ENCODE measurements at regions not wholly inside any gene's neighbourhood (a gene's known extent, or its start where the extent isn't known, plus 50 kb on each side); places are given as distances from the start of the nearest gene placed in this dataset.

DNA sequence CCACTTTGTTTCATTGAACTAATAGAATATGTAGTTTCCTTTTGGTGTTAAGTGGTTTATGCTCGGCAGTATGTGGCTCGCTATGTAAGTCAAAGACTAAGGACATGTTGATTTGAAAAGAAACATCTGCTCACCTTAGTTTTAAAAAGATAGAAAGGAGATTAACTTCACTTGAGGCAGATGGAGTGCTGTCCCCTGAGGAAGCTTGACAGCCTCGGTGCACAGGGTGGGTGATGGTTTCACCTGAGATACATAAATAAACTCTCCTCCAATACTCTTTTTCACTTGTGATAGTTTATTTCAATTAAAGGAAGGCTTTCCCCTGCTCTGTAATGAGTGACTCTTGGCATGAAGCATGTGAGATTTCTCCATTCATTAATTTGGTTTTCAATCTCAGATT, 70.8 kb upstream of the FMN2 start (continued):
- TF ChIP-seq, protein P1, sequence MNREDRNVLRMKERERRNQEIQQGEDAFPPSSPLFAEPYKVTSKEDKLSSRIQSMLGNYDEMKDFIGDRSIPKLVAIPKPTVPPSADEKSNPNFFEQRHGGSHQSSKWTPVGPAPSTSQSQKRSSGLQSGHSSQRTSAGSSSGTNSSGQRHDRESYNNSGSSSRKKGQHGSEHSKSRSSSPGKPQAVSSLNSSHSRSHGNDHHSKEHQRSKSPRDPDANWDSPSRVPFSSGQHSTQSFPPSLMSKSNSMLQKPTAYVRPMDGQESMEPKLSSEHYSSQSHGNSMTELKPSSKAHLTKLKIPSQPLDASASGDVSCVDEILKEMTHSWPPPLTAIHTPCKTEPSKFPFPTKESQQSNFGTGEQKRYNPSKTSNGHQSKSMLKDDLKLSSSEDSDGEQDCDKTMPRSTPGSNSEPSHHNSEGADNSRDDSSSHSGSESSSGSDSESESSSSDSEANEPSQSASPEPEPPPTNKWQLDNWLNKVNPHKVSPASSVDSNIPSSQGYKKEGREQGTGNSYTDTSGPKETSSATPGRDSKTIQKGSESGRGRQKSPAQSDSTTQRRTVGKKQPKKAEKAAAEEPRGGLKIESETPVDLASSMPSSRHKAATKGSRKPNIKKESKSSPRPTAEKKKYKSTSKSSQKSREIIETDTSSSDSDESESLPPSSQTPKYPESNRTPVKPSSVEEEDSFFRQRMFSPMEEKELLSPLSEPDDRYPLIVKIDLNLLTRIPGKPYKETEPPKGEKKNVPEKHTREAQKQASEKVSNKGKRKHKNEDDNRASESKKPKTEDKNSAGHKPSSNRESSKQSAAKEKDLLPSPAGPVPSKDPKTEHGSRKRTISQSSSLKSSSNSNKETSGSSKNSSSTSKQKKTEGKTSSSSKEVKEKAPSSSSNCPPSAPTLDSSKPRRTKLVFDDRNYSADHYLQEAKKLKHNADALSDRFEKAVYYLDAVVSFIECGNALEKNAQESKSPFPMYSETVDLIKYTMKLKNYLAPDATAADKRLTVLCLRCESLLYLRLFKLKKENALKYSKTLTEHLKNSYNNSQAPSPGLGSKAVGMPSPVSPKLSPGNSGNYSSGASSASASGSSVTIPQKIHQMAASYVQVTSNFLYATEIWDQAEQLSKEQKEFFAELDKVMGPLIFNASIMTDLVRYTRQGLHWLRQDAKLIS (CRISPR knock-in tag; IDR thresholded peaks at IDR 0.05; ENCODE audit: borderline replicate concordance): no peak
- no peak for TF ChIP-seq NFE2L1 (CRISPR knock-in tag; IDR thresholded peaks at IDR 0.05)
- no peak for TF ChIP-seq ZNF317 (CRISPR knock-in tag; IDR thresholded peaks at IDR 0.05; ENCODE audit: borderline replicate concordance, low read depth)
- TF ChIP-seq GRHL2 (CRISPR knock-in tag; IDR thresholded peaks at IDR 0.05; ENCODE audit: insufficient replicate concordance, severe bottlenecking): no peak
- TF ChIP-seq, protein P2, sequence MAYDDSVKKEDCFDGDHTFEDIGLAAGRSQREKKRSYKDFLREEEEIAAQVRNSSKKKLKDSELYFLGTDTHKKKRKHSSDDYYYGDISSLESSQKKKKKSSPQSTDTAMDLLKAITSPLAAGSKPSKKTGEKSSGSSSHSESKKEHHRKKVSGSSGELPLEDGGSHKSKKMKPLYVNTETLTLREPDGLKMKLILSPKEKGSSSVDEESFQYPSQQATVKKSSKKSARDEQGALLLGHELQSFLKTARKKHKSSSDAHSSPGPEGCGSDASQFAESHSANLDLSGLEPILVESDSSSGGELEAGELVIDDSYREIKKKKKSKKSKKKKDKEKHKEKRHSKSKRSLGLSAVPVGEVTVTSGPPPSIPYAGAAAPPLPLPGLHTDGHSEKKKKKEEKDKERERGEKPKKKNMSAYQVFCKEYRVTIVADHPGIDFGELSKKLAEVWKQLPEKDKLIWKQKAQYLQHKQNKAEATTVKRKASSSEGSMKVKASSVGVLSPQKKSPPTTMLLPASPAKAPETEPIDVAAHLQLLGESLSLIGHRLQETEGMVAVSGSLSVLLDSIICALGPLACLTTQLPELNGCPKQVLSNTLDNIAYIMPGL (CRISPR knock-in tag; IDR thresholded peaks at IDR 0.05): no peak
- TF ChIP-seq NFYB (CRISPR knock-in tag; conservative IDR thresholded peaks at IDR 0.05; ENCODE audit: low read depth): no peak
- no peak for TF ChIP-seq FOXK1 (CRISPR knock-in tag; IDR thresholded peaks at IDR 0.05)
- TF ChIP-seq TEAD1 (CRISPR knock-in tag; IDR thresholded peaks at IDR 0.05): no peak

DNA sequence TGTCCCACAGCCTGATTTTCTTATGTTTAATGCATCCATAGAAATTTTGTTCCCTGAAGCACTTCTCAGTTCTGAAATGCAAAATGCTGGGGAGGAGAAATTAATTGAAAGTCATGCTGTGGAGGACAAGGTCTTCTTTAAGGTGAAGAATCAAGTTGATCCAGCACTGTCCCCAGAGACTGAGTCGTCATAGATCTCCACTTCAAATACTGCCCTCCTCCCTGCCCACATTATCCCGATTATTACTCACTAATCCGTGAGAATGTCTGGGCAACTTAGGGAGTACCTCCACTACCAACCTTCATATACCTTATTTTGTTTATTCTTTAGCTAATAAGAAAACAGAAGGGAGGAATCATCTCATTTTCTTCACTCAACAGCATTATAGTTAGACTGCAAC, 70.0 kb upstream of the FMN2 start:
- POLR2A ChIA-PET: no interaction called here
- CTCF ChIA-PET: interaction anchor here (0.6 kb wide), 1 partner anchor 18 kb away, joined by 4 read pairs; no protein-coding TSS in a partner anchor
- Mint-ChIP-seq H3K36me3 (peaks cover 3% of the 10 kb centered on the region; the same call in 1 of the 2 replicates), H3K4me3 (no peak overlapping the region), H3K9me3 (peaks cover 24% of the 10 kb centered on the region), H3K4me1 (no peaks in the 10 kb centered on the region), H3K27ac (no peak overlapping the region), H3K27me3 (ENCODE audit: low read depth) (no peaks in the 10 kb centered on the region)
- DNase-seq (ENCODE audit: low spot score) (no peak), ATAC-seq (no peak)
- TF ChIP-seq SOX15 (CRISPR knock-in tag; IDR thresholded peaks at IDR 0.05) (no peak), TEAD4 (CRISPR knock-in tag; IDR thresholded peaks at IDR 0.05) (no peak), HMGA2 (CRISPR knock-in tag; IDR thresholded peaks at IDR 0.05) (no peak), IRF2 (CRISPR knock-in tag; IDR thresholded peaks at IDR 0.05; ENCODE audit: borderline replicate concordance, low read depth) (no peak)
- TF ChIP-seq, protein P3, sequence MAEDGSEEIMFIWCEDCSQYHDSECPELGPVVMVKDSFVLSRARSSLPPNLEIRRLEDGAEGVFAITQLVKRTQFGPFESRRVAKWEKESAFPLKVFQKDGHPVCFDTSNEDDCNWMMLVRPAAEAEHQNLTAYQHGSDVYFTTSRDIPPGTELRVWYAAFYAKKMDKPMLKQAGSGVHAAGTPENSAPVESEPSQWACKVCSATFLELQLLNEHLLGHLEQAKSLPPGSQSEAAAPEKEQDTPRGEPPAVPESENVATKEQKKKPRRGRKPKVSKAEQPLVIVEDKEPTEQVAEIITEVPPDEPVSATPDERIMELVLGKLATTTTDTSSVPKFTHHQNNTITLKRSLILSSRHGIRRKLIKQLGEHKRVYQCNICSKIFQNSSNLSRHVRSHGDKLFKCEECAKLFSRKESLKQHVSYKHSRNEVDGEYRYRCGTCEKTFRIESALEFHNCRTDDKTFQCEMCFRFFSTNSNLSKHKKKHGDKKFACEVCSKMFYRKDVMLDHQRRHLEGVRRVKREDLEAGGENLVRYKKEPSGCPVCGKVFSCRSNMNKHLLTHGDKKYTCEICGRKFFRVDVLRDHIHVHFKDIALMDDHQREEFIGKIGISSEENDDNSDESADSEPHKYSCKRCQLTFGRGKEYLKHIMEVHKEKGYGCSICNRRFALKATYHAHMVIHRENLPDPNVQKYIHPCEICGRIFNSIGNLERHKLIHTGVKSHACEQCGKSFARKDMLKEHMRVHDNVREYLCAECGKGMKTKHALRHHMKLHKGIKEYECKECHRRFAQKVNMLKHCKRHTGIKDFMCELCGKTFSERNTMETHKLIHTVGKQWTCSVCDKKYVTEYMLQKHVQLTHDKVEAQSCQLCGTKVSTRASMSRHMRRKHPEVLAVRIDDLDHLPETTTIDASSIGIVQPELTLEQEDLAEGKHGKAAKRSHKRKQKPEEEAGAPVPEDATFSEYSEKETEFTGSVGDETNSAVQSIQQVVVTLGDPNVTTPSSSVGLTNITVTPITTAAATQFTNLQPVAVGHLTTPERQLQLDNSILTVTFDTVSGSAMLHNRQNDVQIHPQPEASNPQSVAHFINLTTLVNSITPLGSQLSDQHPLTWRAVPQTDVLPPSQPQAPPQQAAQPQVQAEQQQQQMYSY (CRISPR knock-in tag; IDR thresholded peaks at IDR 0.05): no peak

DNA sequence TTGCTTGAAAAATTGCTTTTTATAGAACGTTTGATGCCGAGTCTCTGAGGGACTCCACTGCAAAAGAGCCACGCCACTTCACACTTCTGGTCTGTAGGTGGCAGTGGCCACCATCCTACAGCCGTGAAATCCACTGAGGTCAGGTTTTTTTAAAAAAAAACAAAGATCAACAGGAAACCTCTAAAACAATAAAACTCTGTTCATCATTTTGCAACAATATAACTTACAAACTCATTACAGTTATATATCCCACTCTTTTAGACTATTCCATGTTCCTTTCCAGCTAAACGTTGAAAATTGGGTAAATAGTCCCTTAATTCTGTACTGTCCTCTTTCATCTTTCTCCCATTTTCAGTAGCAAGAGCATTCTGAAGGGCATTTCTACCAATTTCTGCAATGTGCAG, 64.6 kb upstream of the FMN2 start:
- no peaks in the 10 kb centered on the region for H3K27me3 Mint-ChIP-seq (ENCODE audit: low read depth)
- no peak for TF ChIP-seq IRF2 (CRISPR knock-in tag; IDR thresholded peaks at IDR 0.05; ENCODE audit: borderline replicate concordance, low read depth)
- TF ChIP-seq, protein P4, sequence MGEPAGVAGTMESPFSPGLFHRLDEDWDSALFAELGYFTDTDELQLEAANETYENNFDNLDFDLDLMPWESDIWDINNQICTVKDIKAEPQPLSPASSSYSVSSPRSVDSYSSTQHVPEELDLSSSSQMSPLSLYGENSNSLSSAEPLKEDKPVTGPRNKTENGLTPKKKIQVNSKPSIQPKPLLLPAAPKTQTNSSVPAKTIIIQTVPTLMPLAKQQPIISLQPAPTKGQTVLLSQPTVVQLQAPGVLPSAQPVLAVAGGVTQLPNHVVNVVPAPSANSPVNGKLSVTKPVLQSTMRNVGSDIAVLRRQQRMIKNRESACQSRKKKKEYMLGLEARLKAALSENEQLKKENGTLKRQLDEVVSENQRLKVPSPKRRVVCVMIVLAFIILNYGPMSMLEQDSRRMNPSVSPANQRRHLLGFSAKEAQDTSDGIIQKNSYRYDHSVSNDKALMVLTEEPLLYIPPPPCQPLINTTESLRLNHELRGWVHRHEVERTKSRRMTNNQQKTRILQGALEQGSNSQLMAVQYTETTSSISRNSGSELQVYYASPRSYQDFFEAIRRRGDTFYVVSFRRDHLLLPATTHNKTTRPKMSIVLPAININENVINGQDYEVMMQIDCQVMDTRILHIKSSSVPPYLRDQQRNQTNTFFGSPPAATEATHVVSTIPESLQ (CRISPR knock-in tag; IDR thresholded peaks at IDR 0.05): no peak
- TF ChIP-seq, protein P5, sequence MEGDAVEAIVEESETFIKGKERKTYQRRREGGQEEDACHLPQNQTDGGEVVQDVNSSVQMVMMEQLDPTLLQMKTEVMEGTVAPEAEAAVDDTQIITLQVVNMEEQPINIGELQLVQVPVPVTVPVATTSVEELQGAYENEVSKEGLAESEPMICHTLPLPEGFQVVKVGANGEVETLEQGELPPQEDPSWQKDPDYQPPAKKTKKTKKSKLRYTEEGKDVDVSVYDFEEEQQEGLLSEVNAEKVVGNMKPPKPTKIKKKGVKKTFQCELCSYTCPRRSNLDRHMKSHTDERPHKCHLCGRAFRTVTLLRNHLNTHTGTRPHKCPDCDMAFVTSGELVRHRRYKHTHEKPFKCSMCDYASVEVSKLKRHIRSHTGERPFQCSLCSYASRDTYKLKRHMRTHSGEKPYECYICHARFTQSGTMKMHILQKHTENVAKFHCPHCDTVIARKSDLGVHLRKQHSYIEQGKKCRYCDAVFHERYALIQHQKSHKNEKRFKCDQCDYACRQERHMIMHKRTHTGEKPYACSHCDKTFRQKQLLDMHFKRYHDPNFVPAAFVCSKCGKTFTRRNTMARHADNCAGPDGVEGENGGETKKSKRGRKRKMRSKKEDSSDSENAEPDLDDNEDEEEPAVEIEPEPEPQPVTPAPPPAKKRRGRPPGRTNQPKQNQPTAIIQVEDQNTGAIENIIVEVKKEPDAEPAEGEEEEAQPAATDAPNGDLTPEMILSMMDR (IDR thresholded peaks at IDR 0.05): peak; percentile 79
- DNase-seq (ENCODE audit: low spot score) (peak; percentile 52), ATAC-seq (peak; percentile 86)
- CTCF ChIA-PET: interaction anchor here (1.0 to 1.2 kb wide), 2 partner anchors 142 to 162 kb away, joined by 3 to 9 read pairs; no protein-coding TSS in a partner anchor
- no peak overlapping the region for H3K4me3 Mint-ChIP-seq
- H3K9me3 Mint-ChIP-seq: peaks cover 6% of the 10 kb centered on the region; the same call in 1 of the 2 replicates
- POLR2A ChIA-PET: no interaction called here
- no peaks in the 10 kb centered on the region for H3K36me3 Mint-ChIP-seq
- no peak overlapping the region for H3K27ac Mint-ChIP-seq
- H3K4me1 Mint-ChIP-seq: peaks cover 10% of the 10 kb centered on the region

Measured in WTC11 (cell line).